PC-3 (cell line): ENCODE measurements at regions not wholly inside any gene's neighbourhood (a gene's known extent, or its start where the extent isn't known, plus 50 kb on each side); places are given as distances from the start of the nearest gene placed in this dataset.

Experiments
- ATAC-seq: fragments of 200-7000 bp; cut with Tn5 transposase; 2 replicates; pipeline ENCODE4 v1.9.1; 2020; ENCODE audit warnings: mild to moderate bottlenecking, moderate library complexity
- BruUV-seq: library from RNA; stranded (reverse); fragments of 400-500 nt; replicated peaks from 2 replicates; lab custom pipeline; 2021; lab: Mats Ljungman, UMichigan
- CTCF ChIA-PET: fragments of 300-600 bp; sonication (Branson Sonifier 250); formaldehyde crosslinking; loops from one replicate; lab custom pipeline; 2022; ENCODE audit warnings: antibody characterized with exemption; lab: Charles Lee
- POLR2A ChIA-PET: fragments of 300-600 bp; sonication (Branson Sonifier 250); formaldehyde crosslinking; loops from one replicate; lab custom pipeline; 2022; ENCODE audit warnings: antibody characterized with exemption; ENCODE audit not compliant: unreplicated experiment; lab: Charles Lee
- DNase-seq: peaks from one replicate; pipeline ENCODE4 v3.0.0-alpha.2; 2015
- H2AFZ ChIP-seq: fragments of 300-600 bp; sonication (generic); 2 replicates; pipeline ENCODE4 v1.6.0; 2016; ENCODE audit warnings: antibody characterized with exemption, low read length
- H3F3A ChIP-seq: fragments of 300-600 bp; sonication (generic); one replicate; pipeline ENCODE4 v1.6.0; 2017; ENCODE audit warnings: antibody characterized with exemption, low read length, control low read depth, mild to moderate bottlenecking; ENCODE audit not compliant: unreplicated experiment
- H3K27ac ChIP-seq: fragments of 300-600 bp; sonication (generic); 2 replicates; pipeline ENCODE4 v1.5.1; 2016; ENCODE audit warnings: mild to moderate bottlenecking, low read length
- H3K27me3 ChIP-seq: fragments of 300-600 bp; sonication (generic); 2 replicates; pipeline ENCODE4 v1.6.1; 2016; ENCODE audit warnings: low read length, mixed read lengths
- H3K36me3 ChIP-seq: fragments of 300-600 bp; sonication (generic); 2 replicates; pipeline ENCODE4 v1.6.1; 2016; ENCODE audit warnings: low read depth, mixed run types, low read length, mixed read lengths
- H3K4me1 ChIP-seq: fragments of 300-600 bp; sonication (generic); 2 replicates; pipeline ENCODE4 v1.5.1; 2016; ENCODE audit warnings: low read length; ENCODE audit not compliant: insufficient read depth
- H3K4me2 ChIP-seq: fragments of 300-600 bp; sonication (generic); 2 replicates; pipeline ENCODE4 v1.6.0; 2016; ENCODE audit warnings: low read length
- H3K4me3 ChIP-seq: fragments of 300-600 bp; sonication (generic); 2 replicates; pipeline ENCODE4 v1.5.1; 2016; ENCODE audit warnings: mild to moderate bottlenecking, low read length, mixed read lengths
- H3K79me2 ChIP-seq: fragments of 300-600 bp; sonication (generic); 2 replicates; pipeline ENCODE4 v1.6.1; 2017; ENCODE audit warnings: low read length, mixed read lengths
- H3K9ac ChIP-seq: fragments of 300-600 bp; sonication (generic); 2 replicates; pipeline ENCODE4 v1.6.0; 2016; ENCODE audit warnings: mild to moderate bottlenecking, low read length
- H3K9me2 ChIP-seq: fragments of 300-600 bp; sonication (generic); replicated peaks from 2 replicates; pipeline ENCODE4 v1.6.1; 2016; ENCODE audit warnings: mixed run types, low read length, mixed read lengths
- H3K9me3 ChIP-seq: fragments of 300-600 bp; sonication (generic); 2 replicates; pipeline ENCODE4 v1.6.1; 2016; ENCODE audit warnings: low read length, mixed read lengths
- H4K20me1 ChIP-seq: fragments of 300-600 bp; sonication (generic); 2 replicates; pipeline ENCODE4 v1.6.1; 2016; ENCODE audit warnings: low read length, mixed read lengths
- EZH2 ChIP-seq: fragments of 300-600 bp; sonication (generic); IDR thresholded peaks from one replicate; pipeline ENCODE4 v1.6.1; 2017; ENCODE audit warnings: antibody characterized with exemption, mild to moderate bottlenecking, low read length; ENCODE audit not compliant: unreplicated experiment
- EZH2phosphoT487 ChIP-seq: fragments of 300-600 bp; sonication (generic); IDR thresholded peaks from 2 replicates; pipeline ENCODE4 v1.6.1; 2018; ENCODE audit warnings: mild to moderate bottlenecking, antibody characterized with exemption, low read length, borderline replicate concordance
- intact Hi-C: fragments of 100-400 bp; cut with micrococcal nuclease; formaldehyde crosslinking; loops from 2 replicates; pipeline ENCODE4 v1.9.0; 2023
- TF ChIP-seq, protein P1 (sequence below): fragments of 300-600 bp; sonication (generic); conservative IDR thresholded peaks from 2 replicates; pipeline ENCODE4 v1.5.1; 2017; ENCODE audit warnings: antibody characterized with exemption, low read depth, mild to moderate bottlenecking, low read length

DNA sequence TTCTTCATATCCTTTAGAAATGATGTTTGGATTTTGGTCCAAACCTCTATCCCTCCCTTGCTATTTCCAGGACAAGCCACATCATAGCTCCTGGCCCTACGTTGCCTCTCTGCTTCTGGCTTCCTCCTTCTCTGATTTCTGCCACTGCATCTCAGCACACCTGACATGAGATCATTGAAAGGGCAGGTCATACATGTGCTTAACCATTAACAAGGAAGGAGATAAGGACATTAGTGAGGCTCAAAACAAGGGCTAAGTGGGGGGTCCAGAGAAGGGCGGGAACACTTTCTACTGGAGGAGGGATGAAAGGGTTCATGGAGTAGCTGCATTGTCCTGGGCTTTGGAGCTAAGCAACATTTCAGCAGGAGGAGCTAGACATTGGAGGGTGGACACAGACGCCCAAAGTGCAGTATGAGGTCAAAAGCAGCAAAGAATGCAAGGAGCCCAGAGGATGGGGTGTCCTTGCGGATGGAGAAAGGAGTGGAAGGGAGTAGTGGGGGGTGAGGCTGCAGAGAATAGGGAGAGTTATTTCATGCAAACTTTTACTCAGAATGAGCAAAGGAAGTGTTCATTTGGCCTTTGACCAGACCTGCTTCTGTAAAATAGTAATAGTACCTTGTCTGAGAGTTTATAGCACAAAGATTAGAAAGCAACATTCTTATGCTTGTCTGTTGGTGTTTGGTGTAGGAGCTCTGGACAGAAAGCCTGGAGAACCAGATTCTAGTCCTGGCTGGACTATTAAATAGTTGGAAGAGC is 102.4 kb upstream of the CREB5 start:
- intact Hi-C loops, result no loop called here
- no TSS peak for BruUV-seq
- POLR2A ChIA-PET, result no interaction called here

DNA sequence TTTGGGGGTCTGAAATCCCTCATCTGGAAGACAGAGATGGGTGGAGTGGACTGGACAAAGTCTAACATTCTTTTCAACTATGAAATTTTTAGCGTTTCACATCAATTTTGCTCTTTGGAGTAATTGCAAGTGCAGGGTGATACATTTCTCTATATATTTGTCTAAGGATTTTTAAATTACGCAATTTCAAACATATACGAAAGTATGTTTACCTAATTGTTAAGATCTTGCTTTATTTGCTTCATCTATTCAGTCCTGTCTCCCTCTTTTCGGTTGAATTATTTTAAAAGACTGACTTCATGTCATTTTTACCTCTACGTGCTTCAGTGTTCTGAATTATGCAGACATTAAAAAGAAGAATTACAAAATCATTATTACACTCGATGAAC is 101.9 kb upstream of the CREB5 start:
- Histone ChIP-seq H2AFZ (no peak overlapping the region), H3K79me2 (no peaks in the 10 kb centered on the region), H3F3A (no peaks in the 10 kb centered on the region), H3K4me1 (peaks cover 25% of the 10 kb centered on the region), H3K9me2 (no peaks in the 10 kb centered on the region), H3K36me3 (no peaks in the 10 kb centered on the region), H3K9me3 (no peaks in the 10 kb centered on the region), H3K27me3 (no peaks in the 10 kb centered on the region), H3K9ac (no peak overlapping the region), H3K27ac (no peak overlapping the region), H4K20me1 (no peaks in the 10 kb centered on the region), H3K4me2 (no peak overlapping the region), H3K4me3 (no peak overlapping the region)
- BruUV-seq, result no TSS peak
- no peak for DNase-seq
- intact Hi-C loops, result no loop called here
- ATAC-seq, result no peak
- TF ChIP-seq, protein P1, sequence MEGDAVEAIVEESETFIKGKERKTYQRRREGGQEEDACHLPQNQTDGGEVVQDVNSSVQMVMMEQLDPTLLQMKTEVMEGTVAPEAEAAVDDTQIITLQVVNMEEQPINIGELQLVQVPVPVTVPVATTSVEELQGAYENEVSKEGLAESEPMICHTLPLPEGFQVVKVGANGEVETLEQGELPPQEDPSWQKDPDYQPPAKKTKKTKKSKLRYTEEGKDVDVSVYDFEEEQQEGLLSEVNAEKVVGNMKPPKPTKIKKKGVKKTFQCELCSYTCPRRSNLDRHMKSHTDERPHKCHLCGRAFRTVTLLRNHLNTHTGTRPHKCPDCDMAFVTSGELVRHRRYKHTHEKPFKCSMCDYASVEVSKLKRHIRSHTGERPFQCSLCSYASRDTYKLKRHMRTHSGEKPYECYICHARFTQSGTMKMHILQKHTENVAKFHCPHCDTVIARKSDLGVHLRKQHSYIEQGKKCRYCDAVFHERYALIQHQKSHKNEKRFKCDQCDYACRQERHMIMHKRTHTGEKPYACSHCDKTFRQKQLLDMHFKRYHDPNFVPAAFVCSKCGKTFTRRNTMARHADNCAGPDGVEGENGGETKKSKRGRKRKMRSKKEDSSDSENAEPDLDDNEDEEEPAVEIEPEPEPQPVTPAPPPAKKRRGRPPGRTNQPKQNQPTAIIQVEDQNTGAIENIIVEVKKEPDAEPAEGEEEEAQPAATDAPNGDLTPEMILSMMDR, result no peak
- no peak for TF ChIP-seq EZH2phosphoT487
- TF ChIP-seq EZH2, result no peak
- CTCF ChIA-PET, result no interaction called here
- POLR2A ChIA-PET, result no interaction called here

More for the DNA sequence above, 102.4 kb upstream of the CREB5 start:
- no peak overlapping the region for H3K9ac ChIP-seq
- H3K79me2 ChIP-seq, result no peaks in the 10 kb centered on the region
- CTCF ChIA-PET, result no interaction called here
- peaks cover 25% of the 10 kb centered on the region for H3K4me1 ChIP-seq
- no peak for DNase-seq
- no peak for ATAC-seq
- H2AFZ ChIP-seq, result no peak overlapping the region
- no peak overlapping the region for H3K4me3 ChIP-seq
- no peaks in the 10 kb centered on the region for H3K27me3 ChIP-seq
- H3K9me3 ChIP-seq, result no peaks in the 10 kb centered on the region
- no peak overlapping the region for H3K4me2 ChIP-seq
- H4K20me1 ChIP-seq, result no peaks in the 10 kb centered on the region
- no peaks in the 10 kb centered on the region for H3K36me3 ChIP-seq
- H3K27ac ChIP-seq, result no peak overlapping the region
- no peak for TF ChIP-seq EZH2
- TF ChIP-seq, protein P1, result no peak
- no peak for TF ChIP-seq EZH2phosphoT487
- H3F3A ChIP-seq, result no peaks in the 10 kb centered on the region
- H3K9me2 ChIP-seq, result no peaks in the 10 kb centered on the region

DNA sequence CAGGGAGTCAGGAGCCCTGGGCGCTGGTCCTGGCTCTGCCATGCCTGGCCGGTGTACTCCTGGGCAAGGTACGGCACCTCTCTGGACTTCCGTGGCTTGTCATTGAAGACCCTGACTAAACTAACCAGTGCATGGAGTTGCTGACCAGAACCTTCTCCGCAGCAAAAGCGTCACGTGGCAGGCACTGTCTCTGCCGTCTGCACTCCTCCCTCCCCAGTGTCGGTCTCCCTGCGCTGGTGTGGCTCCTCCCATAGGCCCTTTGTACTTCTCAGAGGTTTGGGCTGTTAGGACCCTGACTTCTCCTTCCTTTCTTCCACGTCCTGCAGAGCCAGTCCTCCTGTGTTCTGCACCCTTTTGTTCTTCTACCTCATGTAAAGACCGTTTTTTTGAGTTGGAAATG is 100.6 kb upstream of the CREB5 start:
- BruUV-seq, result no TSS peak
- intact Hi-C loops, result no loop called here
- no peaks in the 10 kb centered on the region for H4K20me1 ChIP-seq
- H3F3A ChIP-seq, result no peaks in the 10 kb centered on the region
- H3K9me3 ChIP-seq, result no peaks in the 10 kb centered on the region
- H3K79me2 ChIP-seq, result no peaks in the 10 kb centered on the region
- H2AFZ ChIP-seq, result no peak overlapping the region
- TF ChIP-seq, protein P1, result no peak
- TF ChIP-seq EZH2, result no peak
- TF ChIP-seq EZH2phosphoT487, result no peak
- H3K4me3 ChIP-seq, result no peak overlapping the region
- no peaks in the 10 kb centered on the region for H3K9me2 ChIP-seq
- no peak overlapping the region for H3K4me2 ChIP-seq
- ATAC-seq, result no peak
- DNase-seq, result no peak
- CTCF ChIA-PET, result no interaction called here
- H3K27ac ChIP-seq, result no peak overlapping the region
- H3K36me3 ChIP-seq, result no peaks in the 10 kb centered on the region
- H3K4me1 ChIP-seq, result peaks cover 25% of the 10 kb centered on the region
- no peak overlapping the region for H3K9ac ChIP-seq
- no peaks in the 10 kb centered on the region for H3K27me3 ChIP-seq
- POLR2A ChIA-PET, result no interaction called here
